Inferior parietal cortex (tissue), 1 donor: ENCODE measurements at regions not wholly inside any gene's neighbourhood (a gene's known extent, or its start where the extent isn't known, plus 50 kb on each side); places are given as distances from the start of the nearest gene placed in this dataset.
"Not testable (repeated sequence)": the region's sequence is repeated elsewhere in the genome, so short reads cannot be mapped to it uniquely, and the experiment has no call there.

Source experiments
- DNase-seq: peaks from one replicate; pipeline ENCODE4 v3.0.0-alpha.2; 2016; ENCODE audit errors: extremely low spot score

- DNase-seq = no peak
Observed at GRCh38 chr5:155620821-155621410, 607.4 kb downstream of the KIF4B start.

GRCh38 chr5:155624597-155625241 lies 611.2 kb downstream of the KIF4B start:
- DNase-seq = no peak

GRCh38 chr5:155625315-155625714 lies 611.8 kb downstream of the KIF4B start:
- no peak for DNase-seq

GRCh38 chr5:155625897-155626543 lies 612.5 kb downstream of the KIF4B start:
- DNase-seq = no peak

GRCh38 chr5:155626592-155626991 lies 613.0 kb downstream of the KIF4B start:
- DNase-seq = no peak

- DNase-seq = no peak
Observed at GRCh38 chr5:155628346-155628745, 614.8 kb downstream of the KIF4B start.

GRCh38 chr5:155629597-155629996 lies 616.0 kb downstream of the KIF4B start:
- DNase-seq = no peak

- no peak for DNase-seq
Observed at GRCh38 chr5:155631116-155631515, 617.6 kb downstream of the KIF4B start.

- DNase-seq = no peak
Observed at GRCh38 chr5:155633338-155633957, 619.9 kb downstream of the KIF4B start.

GRCh38 chr5:155649666-155650065 lies 636.1 kb downstream of the KIF4B start:
- no peak for DNase-seq

GRCh38 chr5:155655569-155655968 lies 642.0 kb downstream of the KIF4B start:
- DNase-seq = no peak

GRCh38 chr5:155661859-155662258 lies 648.3 kb downstream of the KIF4B start:
- DNase-seq = no peak

- DNase-seq = no peak
Observed at GRCh38 chr5:155665361-155665760, 651.8 kb downstream of the KIF4B start.

- DNase-seq = not testable (repeated sequence)
Observed at GRCh38 chr5:155672001-155672400, 655.0 kb upstream of the SGCD start.

- DNase-seq = no peak
Observed at GRCh38 chr5:155676967-155677366, 650.0 kb upstream of the SGCD start.

GRCh38 chr5:155678371-155678770 lies 648.6 kb upstream of the SGCD start:
- DNase-seq = no peak

- no peak for DNase-seq
Observed at GRCh38 chr5:155679530-155679929, 647.4 kb upstream of the SGCD start.

- DNase-seq = no peak
Observed at GRCh38 chr5:155684417-155684816, 642.5 kb upstream of the SGCD start.

GRCh38 chr5:155686131-155686530 lies 640.8 kb upstream of the SGCD start:
- no peak for DNase-seq

- DNase-seq = no peak
Observed at GRCh38 chr5:155689406-155689805, 637.6 kb upstream of the SGCD start.

- DNase-seq = no peak
Observed at GRCh38 chr5:155696362-155696761, 630.6 kb upstream of the SGCD start.

- no peak for DNase-seq
Observed at GRCh38 chr5:155697236-155697635, 629.7 kb upstream of the SGCD start.

- DNase-seq = no peak
Observed at GRCh38 chr5:155699385-155699784, 627.6 kb upstream of the SGCD start.
